ACC112 (cell line): ENCODE measurements at regions not wholly inside any gene's neighbourhood (a gene's known extent, or its start where the extent isn't known, plus 50 kb on each side); places are given as distances from the start of the nearest gene placed in this dataset.

ENCODE experiments used
- H2AFZ ChIP-seq: fragments of 200-600 bp; sonication (generic); one replicate; pipeline ENCODE4 v1.6.0; 2017; ENCODE audit warnings: antibody characterized with exemption, low read length; ENCODE audit not compliant: unreplicated experiment
- H3K27ac ChIP-seq: fragments of 200-600 bp; sonication (generic); 2 replicates; pipeline ENCODE4 v1.5.1; 2014; ENCODE audit warnings: low read depth, mild to moderate bottlenecking, antibody characterized with exemption, low read length, moderate library complexity
- H3K27me3 ChIP-seq: fragments of 200-600 bp; sonication (generic); 2 replicates; pipeline ENCODE4 v1.6.1; 2014; ENCODE audit warnings: mild to moderate bottlenecking, antibody characterized with exemption, low read length, moderate library complexity, mixed read lengths; ENCODE audit not compliant: insufficient read depth
- H3K36me3 ChIP-seq: fragments of 200-600 bp; sonication (generic); 2 replicates; pipeline ENCODE4 v1.6.1; 2016; ENCODE audit warnings: mild to moderate bottlenecking, antibody characterized with exemption, low read length, moderate library complexity, mixed read lengths; ENCODE audit not compliant: insufficient read depth
- H3K4me1 ChIP-seq: fragments of 200-600 bp; sonication (generic); one replicate; pipeline ENCODE4 v1.6.1; 2016; ENCODE audit warnings: low read length, mixed read lengths; ENCODE audit not compliant: insufficient read depth, unreplicated experiment, control insufficient read depth
- H3K4me3 ChIP-seq: fragments of 200-600 bp; sonication (generic); 2 replicates; pipeline ENCODE4 v1.5.1; 2014; ENCODE audit warnings: mild to moderate bottlenecking, low read depth, low read length
- H3K79me2 ChIP-seq: fragments of 200-600 bp; sonication (generic); one replicate; pipeline ENCODE4 v1.6.0; 2016; ENCODE audit warnings: low read length; ENCODE audit not compliant: control insufficient read depth, unreplicated experiment, insufficient read depth

GRCh38 chr3:135803028-135803692 lies 162.4 kb upstream of the PPP2R3A start:
- no peaks in the 10 kb centered on the region for H3K27me3 ChIP-seq
- no peak overlapping the region for H2AFZ ChIP-seq
- no peak overlapping the region for H3K27ac ChIP-seq
- no peaks in the 10 kb centered on the region for H3K36me3 ChIP-seq
- H3K4me3 ChIP-seq: no peak overlapping the region
- H3K79me2 ChIP-seq: no peaks in the 10 kb centered on the region
- no peaks in the 10 kb centered on the region for H3K4me1 ChIP-seq

GRCh38 chr3:135805752-135806151 lies 159.8 kb upstream of the PPP2R3A start:
- no peak overlapping the region for H2AFZ ChIP-seq
- H3K79me2 ChIP-seq: no peaks in the 10 kb centered on the region
- no peak overlapping the region for H3K4me3 ChIP-seq
- no peak overlapping the region for H3K27ac ChIP-seq
- no peaks in the 10 kb centered on the region for H3K27me3 ChIP-seq
- H3K36me3 ChIP-seq: no peaks in the 10 kb centered on the region
- no peaks in the 10 kb centered on the region for H3K4me1 ChIP-seq

DNA sequence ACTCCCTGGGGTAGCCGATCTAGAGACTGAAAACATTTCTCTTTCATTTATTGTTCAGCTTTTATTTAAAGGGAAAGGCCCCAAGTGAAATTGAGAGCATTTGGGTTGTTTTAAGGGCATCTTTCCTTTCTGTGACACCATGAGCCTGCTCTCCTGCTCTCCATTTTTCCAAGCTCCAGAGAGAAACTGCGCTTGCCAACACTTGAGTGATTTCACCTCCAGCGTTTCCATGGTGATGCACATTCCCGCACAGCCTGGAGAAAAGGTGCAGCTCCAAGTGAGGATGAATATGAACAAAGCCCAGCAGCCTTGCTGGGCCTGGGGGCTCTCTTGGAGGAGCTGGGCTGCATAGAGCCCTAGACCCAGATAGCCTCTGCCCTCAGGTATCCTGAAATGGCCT lies 159.2 kb upstream of the PPP2R3A start:
- H3K27me3 ChIP-seq: no peaks in the 10 kb centered on the region
- H3K4me3 ChIP-seq: no peak overlapping the region
- H2AFZ ChIP-seq: no peak overlapping the region
- H3K79me2 ChIP-seq: no peaks in the 10 kb centered on the region
- H3K27ac ChIP-seq: no peak overlapping the region
- H3K4me1 ChIP-seq: no peaks in the 10 kb centered on the region
- H3K36me3 ChIP-seq: no peaks in the 10 kb centered on the region

DNA sequence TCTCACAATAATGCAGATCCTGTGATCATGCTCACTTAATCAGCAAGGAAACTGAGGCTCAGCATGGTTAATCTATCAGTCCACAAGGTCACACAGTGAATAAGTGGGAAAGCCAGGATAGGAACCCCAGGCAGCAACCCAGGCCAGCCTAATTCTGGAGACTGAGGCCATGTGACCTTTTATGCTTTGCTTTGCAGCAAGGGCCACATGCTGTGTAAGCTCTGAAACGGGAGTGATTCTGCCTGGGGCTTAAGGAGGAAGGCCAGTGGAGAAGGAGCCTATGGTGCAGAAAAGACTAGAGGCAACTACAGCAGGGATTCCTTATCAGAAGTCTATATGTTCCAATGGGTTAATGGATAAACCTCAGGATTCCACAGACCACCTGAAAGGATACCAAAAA lies 157.6 kb upstream of the PPP2R3A start:
- H3K79me2 ChIP-seq: no peaks in the 10 kb centered on the region
- H2AFZ ChIP-seq: no peak overlapping the region
- no peaks in the 10 kb centered on the region for H3K36me3 ChIP-seq
- H3K27me3 ChIP-seq: no peaks in the 10 kb centered on the region
- no peak overlapping the region for H3K27ac ChIP-seq
- H3K4me1 ChIP-seq: no peaks in the 10 kb centered on the region
- H3K4me3 ChIP-seq: no peak overlapping the region

- Histone ChIP-seq H3K79me2 (no peaks in the 10 kb centered on the region), H3K4me1 (no peaks in the 10 kb centered on the region), H3K27ac (no peak overlapping the region), H3K4me3 (no peak overlapping the region), H3K27me3 (no peaks in the 10 kb centered on the region), H3K36me3 (no peaks in the 10 kb centered on the region), H2AFZ (no peak overlapping the region)
These were observed 156.4 kb upstream of the PPP2R3A start for GRCh38 chr3:135809021-135809634.

DNA sequence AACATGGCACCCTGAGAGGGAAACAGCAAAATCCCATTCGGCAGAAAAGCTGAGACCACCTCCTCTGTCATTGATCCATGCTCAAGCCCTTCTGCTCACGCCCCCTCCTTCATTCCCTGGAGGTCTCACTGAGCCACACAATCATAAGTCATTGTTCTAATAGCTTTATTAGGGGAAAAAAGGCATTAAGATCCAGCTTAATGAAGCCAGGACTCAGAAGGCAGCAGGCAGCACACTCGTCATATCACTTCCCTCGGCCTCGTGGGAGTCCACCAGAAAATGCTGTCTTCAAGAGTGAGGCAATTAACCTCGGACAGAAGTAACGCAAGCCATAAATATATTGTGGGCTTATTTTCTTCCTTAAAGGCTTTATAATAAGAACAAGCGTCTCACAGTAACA lies 153.9 kb upstream of the PPP2R3A start:
- no peaks in the 10 kb centered on the region for H3K27me3 ChIP-seq
- no peaks in the 10 kb centered on the region for H3K4me1 ChIP-seq
- no peaks in the 10 kb centered on the region for H3K36me3 ChIP-seq
- H3K4me3 ChIP-seq: no peak overlapping the region
- H3K27ac ChIP-seq: no peak overlapping the region
- H3K79me2 ChIP-seq: no peaks in the 10 kb centered on the region
- H2AFZ ChIP-seq: no peak overlapping the region

DNA sequence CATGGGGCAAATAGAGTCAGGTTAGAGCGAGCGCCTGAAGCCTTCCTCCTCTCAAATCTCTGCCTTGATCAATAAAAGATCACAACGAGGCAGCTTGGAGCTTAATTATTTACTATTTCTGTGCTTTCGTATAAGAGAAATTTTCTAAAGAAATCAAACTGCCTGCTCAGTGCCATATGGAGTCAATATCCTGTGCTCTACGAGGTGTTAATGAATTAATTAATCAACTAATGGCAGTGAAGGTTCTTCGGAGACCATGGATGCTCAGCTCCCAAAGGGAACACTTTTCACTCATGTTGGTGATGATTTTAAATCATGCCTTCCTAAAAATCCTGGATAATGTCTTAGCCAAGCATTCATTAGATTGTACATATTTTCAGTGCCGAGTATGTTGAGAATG lies 153.5 kb upstream of the PPP2R3A start:
- no peak overlapping the region for H2AFZ ChIP-seq
- no peak overlapping the region for H3K4me3 ChIP-seq
- H3K4me1 ChIP-seq: no peaks in the 10 kb centered on the region
- no peak overlapping the region for H3K27ac ChIP-seq
- H3K27me3 ChIP-seq: no peaks in the 10 kb centered on the region
- no peaks in the 10 kb centered on the region for H3K79me2 ChIP-seq
- H3K36me3 ChIP-seq: no peaks in the 10 kb centered on the region

DNA sequence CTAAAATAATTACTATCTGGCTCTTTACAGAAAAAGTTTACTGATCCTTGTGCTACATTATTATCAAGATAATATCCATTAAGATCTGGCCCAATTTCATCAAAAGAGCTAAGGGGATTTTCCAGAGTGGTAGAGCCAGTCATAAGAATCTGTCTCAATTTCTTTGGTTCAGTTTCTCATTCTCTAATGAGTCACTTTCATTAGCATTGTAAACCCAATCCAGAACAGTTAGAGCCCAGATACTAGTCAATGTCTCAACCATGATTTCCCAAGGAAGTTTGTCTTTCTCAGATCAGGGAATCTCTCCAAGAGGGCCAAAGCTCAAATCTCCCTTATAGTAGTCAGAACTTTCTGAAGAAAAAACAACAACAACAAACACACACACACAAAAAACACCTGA lies 131.1 kb upstream of the PPP2R3A start:
- H3K79me2 ChIP-seq: no peaks in the 10 kb centered on the region
- no peak overlapping the region for H3K27ac ChIP-seq
- H3K4me3 ChIP-seq: no peak overlapping the region
- no peak overlapping the region for H2AFZ ChIP-seq
- no peaks in the 10 kb centered on the region for H3K4me1 ChIP-seq
- no peaks in the 10 kb centered on the region for H3K36me3 ChIP-seq
- H3K27me3 ChIP-seq: no peaks in the 10 kb centered on the region

- H3K4me3 ChIP-seq: no peak overlapping the region
- no peak overlapping the region for H3K27ac ChIP-seq
- no peak overlapping the region for H2AFZ ChIP-seq
- no peaks in the 10 kb centered on the region for H3K79me2 ChIP-seq
- no peaks in the 10 kb centered on the region for H3K4me1 ChIP-seq
- H3K27me3 ChIP-seq: no peaks in the 10 kb centered on the region
- no peaks in the 10 kb centered on the region for H3K36me3 ChIP-seq
These were observed 127.4 kb upstream of the PPP2R3A start for GRCh38 chr3:135837977-135838631.

- H3K4me3 ChIP-seq: no peak overlapping the region
- no peaks in the 10 kb centered on the region for H3K4me1 ChIP-seq
- no peaks in the 10 kb centered on the region for H3K79me2 ChIP-seq
- H3K36me3 ChIP-seq: no peaks in the 10 kb centered on the region
- no peak overlapping the region for H3K27ac ChIP-seq
- no peak overlapping the region for H2AFZ ChIP-seq
- no peaks in the 10 kb centered on the region for H3K27me3 ChIP-seq
These were observed 125.1 kb upstream of the PPP2R3A start for GRCh38 chr3:135840436-135840835.

DNA sequence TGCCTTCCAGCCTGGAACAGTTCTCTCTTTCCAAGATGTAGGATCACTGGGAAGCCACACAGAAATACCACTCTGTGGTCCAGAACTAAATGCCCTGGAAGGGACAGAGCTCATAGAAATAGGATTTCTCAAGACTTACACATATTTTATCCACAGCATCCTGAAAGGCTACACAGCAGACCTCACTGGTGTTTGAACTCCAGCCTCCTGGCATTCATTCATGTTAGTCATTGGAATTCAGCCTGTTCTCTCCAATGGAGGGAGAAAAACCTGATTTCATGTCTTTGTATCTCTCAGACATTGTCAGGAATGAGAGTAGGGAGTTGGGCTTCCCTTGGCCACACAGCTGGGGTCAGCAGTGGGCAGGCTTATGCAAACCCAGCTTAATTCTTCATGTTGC lies 121.1 kb upstream of the PPP2R3A start:
- H3K27ac ChIP-seq: no peak overlapping the region
- H3K79me2 ChIP-seq: no peaks in the 10 kb centered on the region
- no peaks in the 10 kb centered on the region for H3K27me3 ChIP-seq
- no peak overlapping the region for H2AFZ ChIP-seq
- H3K4me1 ChIP-seq: no peaks in the 10 kb centered on the region
- H3K36me3 ChIP-seq: no peaks in the 10 kb centered on the region
- no peak overlapping the region for H3K4me3 ChIP-seq
